Stimulated activated CD4-positive, alpha-beta T cell treated with anti-CD3 and anti-CD28 coated beads, Interleukin-1b, Interleukin-23, amount 100 ng/mL, for 4 hours (primary cell): ENCODE measurements at regions not wholly inside any gene's neighbourhood (a gene's known extent, or its start where the extent isn't known, plus 50 kb on each side); places are given as distances from the start of the nearest gene placed in this dataset.
"Not testable (repeated sequence)": the region's sequence is repeated elsewhere in the genome, so short reads cannot be mapped to it uniquely, and the experiment has no call there.

Experiments
- DNase-seq, 2 donors: peaks; one replicate each; pipeline ENCODE4 v3.0.0-alpha.2; 2020; ENCODE audit warnings: low read depth in 2 of 2

DNA sequence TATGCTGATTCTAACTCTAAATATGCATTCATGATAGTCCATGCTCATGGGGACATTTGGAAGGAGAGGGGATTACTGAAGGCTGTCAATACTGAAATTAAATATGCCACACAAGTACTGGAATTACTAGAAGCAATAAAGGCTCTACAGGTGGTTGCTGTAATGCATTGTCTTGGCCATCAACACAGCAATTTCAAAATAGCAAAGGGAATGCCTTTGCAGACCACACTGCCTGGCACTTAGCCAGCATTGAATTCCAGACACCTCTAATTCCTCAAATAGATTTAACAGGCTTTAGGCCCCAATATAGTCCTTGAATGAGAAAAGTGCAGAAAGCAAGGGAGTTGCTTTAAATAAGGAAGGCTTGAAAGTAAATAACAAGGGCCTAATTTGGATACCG is 115.8 kb upstream of the PLCL2 start:
- DNase-seq, result no peak

DNA sequence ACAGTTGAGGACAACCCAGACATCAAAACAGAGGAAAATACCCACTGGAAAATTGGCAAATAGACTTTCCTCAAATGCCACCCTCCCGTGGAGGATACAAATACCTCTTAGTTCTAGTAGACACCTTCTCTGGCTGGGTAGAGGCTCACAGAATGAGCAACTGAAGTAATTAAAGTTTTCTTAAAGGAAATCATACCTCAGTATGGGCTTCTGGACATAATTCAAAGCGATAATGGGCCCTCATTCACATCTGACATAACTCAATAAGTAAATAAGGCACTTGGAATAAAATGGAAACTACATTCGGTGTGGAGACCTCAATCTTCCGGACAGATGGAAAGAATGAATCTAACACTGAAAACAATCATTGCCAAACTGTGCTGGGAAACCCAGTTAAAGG is 115.2 kb upstream of the PLCL2 start:
- no peak for DNase-seq

DNA sequence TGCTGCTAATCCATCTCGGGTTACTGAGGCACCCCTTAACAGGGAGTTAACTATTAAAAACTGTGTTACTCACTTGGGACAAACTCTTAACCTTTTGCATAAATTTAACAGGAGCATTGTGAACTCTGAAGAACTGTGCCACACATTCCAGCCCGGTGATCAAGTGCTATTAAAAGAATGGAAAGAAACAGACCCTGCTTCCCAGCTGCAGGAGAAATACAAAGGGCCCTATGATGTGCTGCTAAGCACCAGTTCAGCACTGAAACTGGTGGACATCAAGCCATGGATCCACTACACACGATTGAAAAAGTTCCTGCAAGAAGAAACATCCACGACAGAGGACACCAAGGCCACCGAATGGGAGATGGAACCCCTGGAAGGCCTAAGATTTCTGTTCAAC is 114.7 kb upstream of the PLCL2 start:
- no peak for DNase-seq

DNA sequence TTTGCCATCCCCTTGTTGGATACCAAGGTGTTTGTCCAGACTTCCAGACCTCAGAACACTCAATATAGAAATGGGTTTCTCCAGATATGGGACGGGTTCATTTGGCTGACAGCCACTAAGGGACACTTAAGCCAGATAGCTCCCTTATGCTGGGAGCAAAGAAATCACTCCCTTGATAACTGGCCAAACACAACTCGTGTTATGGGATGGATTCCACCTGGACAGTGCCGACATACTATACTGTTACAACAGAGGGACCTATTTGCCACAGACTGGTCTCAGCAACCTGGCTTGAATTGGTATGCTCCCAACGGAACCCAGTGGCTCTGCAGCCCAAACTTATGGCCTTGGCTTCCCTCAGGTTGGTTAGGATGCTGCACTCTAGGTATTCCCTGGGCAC is 114.0 kb upstream of the PLCL2 start:
- DNase-seq, result no peak

DNA sequence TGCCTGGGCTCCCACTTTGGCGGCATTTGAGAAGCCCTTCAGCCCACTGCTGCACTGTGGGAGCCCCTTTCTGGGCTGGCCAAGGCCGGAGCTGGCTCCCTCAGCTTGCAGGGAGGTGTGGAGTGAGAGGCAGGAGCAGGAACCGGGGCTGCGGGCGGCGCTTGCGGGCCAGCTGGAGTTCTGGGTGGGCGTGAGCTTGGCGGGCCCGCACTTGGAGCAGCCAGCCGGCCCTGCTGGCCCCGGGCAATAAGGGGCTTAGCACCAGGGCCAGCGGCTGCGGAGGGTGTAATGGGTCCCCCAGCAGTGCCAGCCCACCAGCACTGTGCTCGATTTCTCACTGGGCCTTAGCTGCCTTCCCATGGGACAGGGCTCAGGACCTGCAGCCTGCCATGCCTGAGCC is 111.2 kb upstream of the PLCL2 start:
- not testable (repeated sequence) for DNase-seq

DNA sequence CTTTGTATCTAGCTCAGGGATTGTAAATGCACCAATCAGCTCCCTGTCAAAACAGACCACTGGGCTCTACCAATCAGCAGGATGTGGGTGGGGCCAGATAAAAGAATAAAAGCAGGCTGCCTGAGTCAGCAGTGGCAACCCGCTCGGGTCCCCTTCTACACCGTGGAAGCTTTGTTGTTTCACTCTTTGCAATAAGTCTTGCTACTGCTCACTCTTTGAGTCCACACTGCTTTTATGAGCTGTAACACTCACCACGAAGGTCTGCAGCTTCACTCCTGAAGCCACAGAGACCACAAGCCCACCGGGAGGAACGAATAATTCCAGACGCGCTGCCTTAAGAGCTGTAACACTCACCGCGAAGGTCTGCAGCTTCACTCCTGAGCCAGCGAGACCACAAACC is 110.2 kb upstream of the PLCL2 start:
- DNase-seq, result not testable (repeated sequence)

DNA sequence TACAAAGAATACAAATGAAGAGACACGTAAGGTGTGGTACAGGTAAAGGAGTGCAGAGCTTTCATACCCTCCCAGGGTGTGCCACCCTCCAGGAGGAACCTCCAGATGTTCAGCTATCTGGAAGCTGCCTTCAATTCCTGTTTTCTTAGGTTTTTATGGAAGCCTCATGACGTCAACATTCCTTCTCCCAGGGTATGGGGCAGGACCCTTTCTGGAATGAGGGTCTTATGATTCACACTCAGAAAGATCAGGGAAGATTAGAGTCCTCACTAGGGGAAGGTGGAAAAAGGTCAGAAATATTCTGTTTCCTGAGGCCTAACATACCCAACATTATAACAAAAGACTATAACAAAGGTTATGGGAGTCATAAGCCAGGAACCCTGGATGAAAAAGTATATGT is 99.8 kb upstream of the PLCL2 start:
- DNase-seq, result no peak

DNA sequence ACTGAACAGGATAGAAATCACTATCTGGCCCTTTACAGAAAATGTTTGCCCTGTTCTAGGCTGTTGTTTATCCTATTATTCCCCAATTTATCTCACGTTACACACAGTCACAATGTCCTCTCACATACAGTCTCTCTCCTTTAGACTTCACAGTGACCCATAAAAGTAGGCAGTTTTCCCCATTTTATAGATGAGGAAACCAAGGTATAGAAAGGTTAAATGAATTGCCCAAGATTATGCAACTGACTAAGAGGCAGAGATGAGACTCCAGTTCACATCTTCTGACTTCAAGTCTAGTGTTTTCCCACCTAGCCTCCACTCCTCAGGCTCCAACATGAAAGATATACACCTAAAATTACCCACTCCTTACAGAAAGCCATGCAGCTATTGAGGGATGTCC is 99.3 kb upstream of the PLCL2 start:
- no peak for DNase-seq

DNA sequence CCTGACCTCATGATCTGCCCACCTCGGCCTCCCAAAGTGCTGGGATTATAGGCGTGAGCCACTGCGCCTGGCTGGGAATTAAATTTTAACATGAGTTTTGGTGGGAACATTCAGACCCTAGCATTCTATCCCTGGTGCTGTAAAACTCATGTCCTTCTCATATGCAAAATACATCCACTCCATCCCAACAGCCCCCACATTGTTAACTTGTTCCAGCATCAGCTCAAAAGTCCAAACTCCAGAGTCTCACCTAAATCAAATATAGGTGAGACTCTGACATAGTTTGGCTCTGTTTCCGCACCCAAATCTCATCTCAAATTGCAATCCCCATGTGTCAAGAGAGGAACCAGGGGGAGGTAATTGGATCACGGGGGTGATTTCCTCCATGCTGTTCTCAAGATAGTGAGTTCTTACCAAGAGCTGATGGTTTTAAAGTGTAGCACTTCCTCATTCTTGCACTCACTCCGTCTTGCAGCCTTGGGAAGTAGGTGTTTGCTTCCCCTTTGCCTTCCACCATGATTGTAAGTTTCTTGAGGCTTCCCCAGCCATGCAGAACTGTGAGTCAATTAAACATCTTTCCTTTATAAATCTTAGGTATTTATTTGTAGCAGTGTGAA is 96.2 kb upstream of the PLCL2 start:
- DNase-seq, result no peak

DNA sequence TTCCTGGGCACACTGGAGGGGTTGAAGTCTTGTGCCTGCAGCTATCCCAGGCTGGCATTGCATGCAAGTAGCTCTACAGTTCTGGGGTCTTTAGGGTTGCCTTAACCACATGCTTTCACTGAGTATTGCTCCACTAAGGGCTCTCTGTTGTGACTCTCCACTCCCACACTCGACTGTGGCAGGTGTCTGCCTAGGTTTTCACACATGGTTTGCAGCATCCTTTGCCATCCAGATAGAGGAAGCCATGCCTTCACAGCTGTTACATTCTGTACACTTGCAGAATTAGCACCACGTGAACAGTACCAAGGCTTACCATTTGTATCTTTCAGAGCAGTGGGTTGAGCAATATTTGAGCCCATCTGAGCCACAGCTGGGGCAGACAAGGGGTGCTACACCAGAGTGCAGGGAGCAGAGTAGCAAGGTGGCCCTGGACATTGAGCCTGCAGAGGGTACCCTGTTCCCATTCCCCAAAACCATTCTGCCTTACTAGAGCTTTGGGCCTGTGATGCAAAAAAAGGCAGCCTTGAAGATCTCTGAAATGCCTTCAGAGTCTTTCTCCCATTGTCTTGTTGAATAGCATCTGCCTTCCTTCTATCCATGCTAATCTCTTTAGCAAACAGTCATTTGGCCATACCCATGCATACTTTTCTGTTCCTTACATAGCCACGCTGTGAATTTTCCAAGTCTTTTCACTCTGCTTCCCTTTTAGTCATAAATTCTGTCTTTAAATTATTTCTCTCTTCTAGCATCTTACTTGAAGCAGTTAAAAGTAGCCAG is 95.2 kb upstream of the PLCL2 start:
- DNase-seq, result no peak

DNA sequence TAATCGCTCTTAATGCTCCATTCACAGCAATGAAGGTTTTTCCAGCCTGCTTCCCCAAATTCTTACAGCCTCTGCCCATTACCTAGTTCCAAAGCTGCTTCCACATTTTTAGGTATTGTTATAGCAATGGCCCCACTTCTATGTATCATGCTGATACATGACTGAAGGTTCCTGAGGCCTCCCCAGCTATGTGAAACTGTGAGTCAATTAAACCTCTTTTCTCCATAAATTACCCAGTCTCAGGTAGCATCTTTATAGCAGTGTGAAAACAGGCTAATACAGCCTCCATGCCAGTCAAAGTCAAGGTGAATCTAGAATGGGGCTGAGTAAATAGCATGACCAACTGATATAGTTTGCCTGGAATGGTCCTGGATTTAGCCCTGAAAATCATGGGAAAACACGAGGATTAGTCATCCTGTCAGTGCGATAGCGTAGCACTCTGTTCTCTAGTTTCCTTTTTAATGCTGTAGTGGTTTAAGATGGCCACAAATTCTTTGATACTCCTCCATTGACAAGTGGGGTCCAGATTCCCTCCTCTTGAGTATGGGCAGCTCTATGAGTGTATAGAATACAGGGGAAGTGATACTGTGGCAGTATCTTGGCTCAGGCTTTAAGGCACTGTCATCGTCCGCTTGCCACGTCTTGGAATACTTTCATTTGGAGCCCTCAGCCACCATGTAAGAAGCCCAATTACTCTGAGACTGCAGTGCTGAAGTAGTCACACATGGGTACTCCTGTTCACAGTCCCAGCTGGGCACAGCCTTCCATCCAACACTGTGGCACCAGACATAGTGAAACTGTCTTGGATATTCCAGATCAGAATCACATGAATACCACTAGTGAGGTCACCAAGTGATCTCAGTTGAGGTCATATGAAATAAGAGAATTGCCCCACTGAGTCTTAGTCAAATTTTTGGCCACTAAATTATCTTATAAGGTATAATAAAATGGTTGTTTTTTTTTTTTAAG is 94.0 kb upstream of the PLCL2 start:
- no peak for DNase-seq

DNA sequence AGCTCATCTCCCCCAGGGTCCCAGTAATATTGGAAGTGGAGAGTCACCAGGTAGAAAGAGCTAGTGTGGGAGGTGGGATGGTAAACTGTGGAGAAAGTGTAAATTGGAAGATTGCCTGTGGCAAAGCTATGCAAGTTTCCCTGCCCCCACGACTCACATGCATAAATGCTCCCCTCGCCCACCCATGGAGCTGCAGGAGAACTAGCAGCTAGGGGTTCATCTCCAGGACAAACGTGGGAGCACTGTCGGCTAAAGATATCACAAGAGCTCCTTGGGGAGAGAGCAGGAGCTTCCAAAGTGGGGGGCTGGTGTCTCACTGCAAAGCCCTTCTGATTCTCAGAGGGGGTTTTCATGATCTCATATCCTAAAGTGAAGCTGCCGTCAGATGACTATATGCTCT is 91.4 kb upstream of the PLCL2 start:
- DNase-seq, result no peak

DNA sequence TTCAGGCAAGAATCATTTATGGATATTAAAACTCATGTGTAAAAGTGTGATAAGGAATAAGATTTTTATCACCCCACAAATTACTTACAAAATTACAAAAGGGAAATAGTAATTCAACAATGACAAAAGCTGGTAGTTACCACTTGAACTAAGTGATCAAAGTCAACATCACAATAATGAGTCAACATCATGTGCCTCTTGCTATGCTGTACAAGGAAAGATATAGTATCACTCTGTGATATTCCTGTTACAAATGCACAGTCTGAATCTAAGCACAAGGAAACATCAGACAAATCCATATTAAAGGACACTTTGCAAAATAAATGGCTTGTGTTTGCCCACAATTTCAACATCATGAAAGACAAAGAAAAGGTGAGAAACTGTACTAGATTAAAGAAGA is 90.5 kb upstream of the PLCL2 start:
- DNase-seq, result no peak

DNA sequence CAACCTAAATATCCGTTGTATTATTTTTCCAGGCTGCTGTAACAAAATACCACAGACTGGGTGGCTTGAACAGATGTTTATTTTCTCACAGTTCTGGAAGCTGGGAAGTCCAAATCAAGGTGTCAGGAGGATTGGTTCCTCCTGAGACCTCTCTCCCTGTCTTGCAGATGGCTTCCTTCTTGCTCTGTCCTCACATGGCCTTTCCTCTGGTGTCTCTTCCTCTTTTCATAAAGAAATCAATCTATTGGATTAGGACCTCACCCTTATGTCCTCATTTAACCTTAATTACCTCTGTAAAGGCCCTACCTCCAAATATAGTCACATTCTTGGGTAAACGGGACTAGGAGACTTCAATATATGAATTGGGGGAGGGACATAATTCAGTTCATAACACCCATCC is 89.2 kb upstream of the PLCL2 start:
- DNase-seq, result no peak

DNA sequence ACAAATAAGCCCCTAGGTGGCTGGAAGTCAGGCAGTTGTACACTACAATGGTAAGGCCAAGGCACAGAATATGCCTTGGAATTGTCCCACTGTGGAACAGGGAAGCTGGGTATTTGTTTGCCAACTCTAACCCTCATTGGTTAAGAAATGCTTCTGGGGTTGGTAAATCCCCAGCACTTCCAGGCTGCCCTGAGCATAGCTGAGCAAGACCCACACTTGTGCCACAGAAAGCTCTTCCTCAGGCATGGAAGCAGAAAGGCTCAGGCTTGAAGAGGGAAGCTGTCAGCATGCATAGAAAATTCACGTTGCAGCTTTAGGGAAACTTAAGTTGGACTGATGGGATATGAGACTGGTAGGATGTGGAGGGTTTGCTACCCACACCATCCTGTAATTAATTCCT is 86.9 kb upstream of the PLCL2 start:
- no peak for DNase-seq

DNA sequence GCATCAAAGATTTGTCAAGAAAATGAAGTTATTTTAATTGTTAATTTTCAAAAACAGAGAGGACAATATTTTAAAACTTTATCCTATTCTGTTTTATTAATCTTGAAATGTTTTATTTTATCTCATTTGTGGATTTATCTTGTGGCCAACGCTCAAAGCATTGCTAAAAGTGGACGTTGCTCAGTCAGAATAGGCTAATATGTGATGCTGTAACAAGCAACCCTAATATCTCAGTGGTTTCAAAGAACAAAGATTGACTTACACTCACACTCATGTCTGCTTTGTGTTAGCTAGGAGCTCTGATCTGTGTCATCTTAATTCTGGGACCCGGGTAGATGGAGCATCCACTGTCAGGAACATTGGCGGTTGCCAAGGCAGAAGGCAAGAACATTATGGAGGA is 86.0 kb upstream of the PLCL2 start:
- DNase-seq, result no peak

DNA sequence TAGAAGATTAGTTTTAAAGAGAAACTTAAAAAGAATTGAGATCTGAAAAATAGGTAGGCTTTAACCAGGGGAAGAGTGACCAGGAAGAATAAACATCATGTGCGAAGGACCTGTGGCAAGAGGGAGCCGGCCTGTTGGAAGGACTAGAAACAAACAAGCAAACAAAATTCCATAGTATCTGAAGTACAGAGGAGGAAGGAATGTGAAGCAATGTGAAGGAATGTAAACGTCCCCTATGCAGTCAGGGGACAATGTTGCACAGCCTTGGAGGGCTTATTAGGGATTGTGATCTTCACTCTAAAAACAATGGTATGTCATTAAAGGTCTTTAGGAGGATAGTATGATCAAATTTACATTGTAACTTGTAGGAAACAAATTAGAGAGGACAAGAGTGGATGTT is 84.4 kb upstream of the PLCL2 start:
- DNase-seq, result no peak

DNA sequence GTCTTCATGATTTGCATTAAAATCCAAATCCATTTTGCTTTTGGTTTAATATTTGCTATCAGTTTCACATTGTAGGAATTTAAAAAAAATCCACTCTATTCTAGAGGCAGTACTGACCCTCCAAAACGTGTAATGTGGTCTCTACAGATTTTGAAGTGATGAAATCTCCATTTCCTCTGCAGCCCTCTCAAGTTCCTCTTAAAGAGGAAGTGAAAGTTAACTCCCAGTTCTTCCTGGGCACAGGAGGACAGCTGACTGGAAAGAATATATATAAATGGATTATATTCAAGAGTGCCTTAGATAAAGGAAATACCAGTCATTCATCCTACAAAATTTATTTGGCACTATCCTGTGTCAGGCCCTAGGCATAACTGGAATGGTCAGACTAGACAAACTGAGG is 83.5 kb upstream of the PLCL2 start:
- no peak for DNase-seq

DNA sequence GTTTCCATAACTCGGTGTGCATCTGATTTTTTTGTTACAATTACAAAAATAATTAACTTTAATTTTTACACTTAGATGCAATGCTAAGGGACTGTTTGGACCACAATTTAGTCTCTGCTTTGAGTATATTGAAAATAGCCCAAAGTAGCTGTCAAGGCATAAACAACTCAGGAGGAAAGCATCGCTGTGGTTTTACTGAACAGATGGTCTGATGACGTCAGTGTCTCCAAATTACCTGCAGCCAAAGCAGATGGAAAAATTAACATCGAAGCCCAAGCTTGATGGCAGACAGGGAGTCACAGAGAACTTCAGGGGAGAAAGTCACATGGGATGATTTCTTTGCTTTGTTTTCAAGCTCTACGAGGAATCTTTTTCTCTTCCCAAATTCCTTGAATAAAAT is 83.1 kb upstream of the PLCL2 start:
- no peak for DNase-seq

DNA sequence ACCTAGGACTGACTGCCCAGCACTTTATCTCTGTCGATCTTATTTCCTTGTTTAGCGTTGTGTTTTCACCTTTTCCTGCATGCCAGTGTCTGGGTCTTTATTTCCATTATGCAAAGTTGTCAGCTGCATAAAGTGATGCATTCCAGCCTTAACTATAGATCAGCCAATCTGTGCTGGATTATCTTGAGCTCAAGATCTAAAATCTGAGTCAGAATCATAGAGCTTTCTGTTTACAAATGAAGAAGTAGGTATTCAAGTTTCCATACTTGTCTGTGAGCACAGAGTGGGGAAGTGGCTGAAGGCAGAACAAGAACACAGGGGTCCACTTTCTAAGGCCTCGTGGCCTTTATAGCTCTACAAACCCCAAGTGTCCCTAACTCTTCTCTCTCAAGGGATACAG is 82.4 kb upstream of the PLCL2 start:
- no peak for DNase-seq

DNA sequence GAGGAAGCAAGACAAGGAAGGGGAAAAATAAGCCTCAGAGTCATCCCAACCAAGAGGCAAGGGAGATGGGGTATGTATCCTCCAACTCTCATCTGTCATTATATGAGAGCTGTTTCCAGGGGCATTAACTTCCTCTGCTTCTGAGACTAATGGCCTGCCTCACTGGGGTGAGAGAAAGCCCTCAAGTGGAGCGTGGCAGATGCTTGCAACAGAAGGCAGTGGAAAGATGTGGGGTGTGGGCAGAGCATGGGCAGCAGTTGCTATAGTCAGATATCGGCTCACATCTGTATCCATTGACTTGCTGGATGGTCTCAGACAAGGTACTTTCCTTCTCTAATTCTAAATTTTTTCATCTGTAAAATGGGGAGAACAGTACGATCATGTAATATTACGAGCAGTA is 81.7 kb upstream of the PLCL2 start:
- no peak for DNase-seq

DNA sequence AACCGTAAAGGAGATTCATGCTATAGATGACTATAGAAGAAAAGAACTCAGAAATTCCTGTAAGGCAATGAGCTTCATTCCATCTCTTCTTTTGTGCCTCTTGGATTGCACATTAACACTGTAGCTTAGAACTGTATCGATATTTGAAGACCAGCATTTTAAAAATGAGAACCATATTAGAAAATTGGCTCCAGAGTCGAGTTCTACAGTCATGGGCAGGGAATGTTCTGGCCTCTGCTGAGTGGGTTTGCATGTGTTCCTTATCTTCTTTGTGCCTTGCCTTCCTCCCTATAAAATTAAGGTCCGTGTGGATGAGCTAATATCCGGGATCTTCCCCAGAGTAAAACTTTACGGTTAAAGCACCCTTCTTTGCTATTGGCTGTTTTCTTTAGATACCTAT is 77.4 kb upstream of the PLCL2 start:
- DNase-seq, result no peak
